ENCODE measurements at regions not wholly inside any gene's neighbourhood (a gene's known extent, or its start where the extent isn't known, plus 50 kb on each side); places are given as distances from the start of the nearest gene placed in this dataset.
"Not testable (repeated sequence)": the region's sequence is repeated elsewhere in the genome, so short reads cannot be mapped to it uniquely, and the experiment has no call there.

GRCh38 chr12:68387338-68387737 lies 55.2 kb upstream of the MDM1 start:
- 78 to 100% (median 100%) methylated on average over 1 of the region's 1 CpG; no CpG with 5 or more reads in 3 of the 10 experiments for WGBS, 10 experiments
- Histone ChIP-seq H3K4me3 (no peak overlapping the region), H3K4me1 (replicated peaks in 1 of 2) (no peaks in the 10 kb centered on the region), H3K27ac (no peak overlapping the region)
- in situ Hi-C loops (cut with MboI; ENCODE audit: low pct_unique_long_range_greater_than_20kb in 2 of 9, low sequenced_read_pairs in 9 of 9, unreplicated experiment in 9 of 9): no loop called here
- no peak for ATAC-seq (replicated peaks in 6 of 8)

GRCh38 chr12:68389305-68389704 lies 57.1 kb upstream of the MDM1 start:
- no peak overlapping the region for H3K27ac ChIP-seq
- no peak for ATAC-seq (replicated peaks in 6 of 8)
- WGBS, 10 experiments: 50 to 100% (median 83%) methylated on average over 1 of the region's 1 CpG; no CpG with 5 or more reads in 3 of the 10 experiments
- in situ Hi-C loops (cut with MboI; ENCODE audit: low pct_unique_long_range_greater_than_20kb in 2 of 9, low sequenced_read_pairs in 9 of 9, unreplicated experiment in 9 of 9): no loop called here
- H3K4me1 ChIP-seq (replicated peaks in 1 of 2): peaks cover 0 to 2% of the 10 kb centered on the region in 2 donors
- no peak overlapping the region for H3K4me3 ChIP-seq

GRCh38 chr12:68391937-68392336 lies 59.8 kb upstream of the MDM1 start:
- H3K4me1 ChIP-seq (replicated peaks in 1 of 2): peaks cover 0 to 2% of the 10 kb centered on the region in 2 donors
- no peak overlapping the region for H3K27ac ChIP-seq
- WGBS, 10 experiments: 36 to 100% (median 83%) methylated on average over 1 to 3 of the region's 3 CpGs; no CpG with 5 or more reads in 2 of the 10 experiments
- in situ Hi-C loops (cut with MboI; ENCODE audit: low pct_unique_long_range_greater_than_20kb in 2 of 9, low sequenced_read_pairs in 9 of 9, unreplicated experiment in 9 of 9): no loop called here
- ATAC-seq (replicated peaks in 6 of 8): no peak
- no peak overlapping the region for H3K4me3 ChIP-seq

GRCh38 chr12:68392376-68392775 lies 60.2 kb upstream of the MDM1 start:
- in situ Hi-C loops (cut with MboI; ENCODE audit: low pct_unique_long_range_greater_than_20kb in 2 of 9, low sequenced_read_pairs in 9 of 9, unreplicated experiment in 9 of 9): no loop called here
- H3K4me1 ChIP-seq (replicated peaks in 1 of 2): peaks cover 0 to 2% of the 10 kb centered on the region in 2 donors

GRCh38 chr12:68393417-68393816 lies 61.3 kb upstream of the MDM1 start:
- no peak for ATAC-seq (replicated peaks in 6 of 8)
- Histone ChIP-seq H3K27ac (no peak overlapping the region), H3K4me1 (replicated peaks in 1 of 2) (peaks cover 0 to 2% of the 10 kb centered on the region in 2 donors), H3K4me3 (no peak overlapping the region)
- in situ Hi-C loops (cut with MboI; ENCODE audit: low pct_unique_long_range_greater_than_20kb in 2 of 9, low sequenced_read_pairs in 9 of 9, unreplicated experiment in 9 of 9): no loop called here
- WGBS, 10 experiments: 45 to 80% (median 58%) methylated on average over 2 to 4 of the region's 4 CpGs

More at GRCh38 chr12:68392376-68392775, 60.2 kb upstream of the MDM1 start:
- no peak for ATAC-seq (replicated peaks in 6 of 8)
- Histone ChIP-seq H3K27ac (no peak overlapping the region), H3K4me3 (no peak overlapping the region)

GRCh38 chr12:68397566-68398158 lies 65.5 kb upstream of the MDM1 start:
- in situ Hi-C loops (cut with MboI; ENCODE audit: low pct_unique_long_range_greater_than_20kb in 2 of 9, low sequenced_read_pairs in 9 of 9, unreplicated experiment in 9 of 9): no loop called here
- H3K4me1 ChIP-seq (replicated peaks in 1 of 2): peaks cover 0 to 2% of the 10 kb centered on the region in 2 donors
- H3K4me3 ChIP-seq: no peak overlapping the region
- H3K27ac ChIP-seq: no peak overlapping the region
- 85 to 100% (median 100%) methylated on average over 1 to 4 of the region's 4 CpGs; no CpG with 5 or more reads in 1 of the 10 experiments for WGBS, 10 experiments
- no peak for ATAC-seq (replicated peaks in 6 of 8)

GRCh38 chr12:68398689-68399088 lies 66.5 kb upstream of the MDM1 start:
- WGBS, 10 experiments: 100% methylated on average over 1 of the region's 6 CpGs; no CpG with 5 or more reads in 9 of the 10 experiments
- in situ Hi-C loops (cut with MboI; ENCODE audit: low pct_unique_long_range_greater_than_20kb in 2 of 9, low sequenced_read_pairs in 9 of 9, unreplicated experiment in 9 of 9); H3K4me1 ChIP-seq (replicated peaks in 1 of 2); H3K4me3 ChIP-seq; H3K27ac ChIP-seq; ATAC-seq (replicated peaks in 6 of 8): not testable (repeated sequence)

- Histone ChIP-seq H3K4me3 (no peak overlapping the region), H3K27ac (no peak overlapping the region), H3K4me1 (replicated peaks in 1 of 2) (no peaks in the 10 kb centered on the region)
- 40 to 83% (median 70%) methylated on average over 1 to 5 of the region's 5 CpGs for WGBS, 10 experiments
- ATAC-seq (replicated peaks in 6 of 8): no peak
- in situ Hi-C loops (cut with MboI; ENCODE audit: low pct_unique_long_range_greater_than_20kb in 2 of 9, low sequenced_read_pairs in 9 of 9, unreplicated experiment in 9 of 9): no loop called here
These were observed 68.2 kb upstream of the MDM1 start for GRCh38 chr12:68400226-68400829.

GRCh38 chr12:68402422-68402821 lies 70.3 kb upstream of the MDM1 start:
- H3K4me3 ChIP-seq: no peak overlapping the region
- H3K4me1 ChIP-seq (replicated peaks in 1 of 2): no peaks in the 10 kb centered on the region
- 83 to 100% (median 94%) methylated on average over 1 to 2 of the region's 2 CpGs; no CpG with 5 or more reads in 4 of the 10 experiments for WGBS, 10 experiments
- no peak for ATAC-seq (replicated peaks in 6 of 8)
- in situ Hi-C loops (cut with MboI; ENCODE audit: low pct_unique_long_range_greater_than_20kb in 2 of 9, low sequenced_read_pairs in 9 of 9, unreplicated experiment in 9 of 9): no loop called here
- H3K27ac ChIP-seq: no peak overlapping the region

GRCh38 chr12:68403296-68403695 lies 71.1 kb upstream of the MDM1 start:
- 11 to 100% (median 94%) methylated on average over 1 of the region's 1 CpG; no CpG with 5 or more reads in 4 of the 10 experiments for WGBS, 10 experiments
- no peak overlapping the region for H3K27ac ChIP-seq
- no peak overlapping the region for H3K4me3 ChIP-seq
- no peaks in the 10 kb centered on the region for H3K4me1 ChIP-seq (replicated peaks in 1 of 2)
- no peak for ATAC-seq (replicated peaks in 6 of 8)
- in situ Hi-C loops (cut with MboI; ENCODE audit: low pct_unique_long_range_greater_than_20kb in 2 of 9, low sequenced_read_pairs in 9 of 9, unreplicated experiment in 9 of 9): no loop called here

GRCh38 chr12:68403711-68404110 lies 71.5 kb upstream of the MDM1 start:
- Histone ChIP-seq H3K4me1 (replicated peaks in 1 of 2) (no peaks in the 10 kb centered on the region), H3K4me3 (no peak overlapping the region), H3K27ac (no peak overlapping the region)
- no peak for ATAC-seq (replicated peaks in 6 of 8)
- in situ Hi-C loops (cut with MboI; ENCODE audit: low pct_unique_long_range_greater_than_20kb in 2 of 9, low sequenced_read_pairs in 9 of 9, unreplicated experiment in 9 of 9): no loop called here

- Histone ChIP-seq H3K4me3 (no peak overlapping the region), H3K27ac (no peak overlapping the region), H3K4me1 (replicated peaks in 1 of 2) (no peaks in the 10 kb centered on the region)
- in situ Hi-C loops (cut with MboI; ENCODE audit: low pct_unique_long_range_greater_than_20kb in 2 of 9, low sequenced_read_pairs in 9 of 9, unreplicated experiment in 9 of 9): no loop called here
- no peak for ATAC-seq (replicated peaks in 6 of 8)
These were observed 73.2 kb upstream of the MDM1 start for GRCh38 chr12:68405343-68405781.

GRCh38 chr12:68406134-68406576 lies 74.0 kb upstream of the MDM1 start:
- no peak overlapping the region for H3K4me3 ChIP-seq
- no peak overlapping the region for H3K27ac ChIP-seq
- peak in 4 of 8 experiments; percentile 22 to 96 (median 90) for ATAC-seq (replicated peaks in 6 of 8)
- 0 to 71% (median 25%) methylated on average over 1 to 5 of the region's 5 CpGs; no CpG with 5 or more reads in 6 of the 10 experiments for WGBS, 10 experiments
- H3K4me1 ChIP-seq (replicated peaks in 1 of 2): no peaks in the 10 kb centered on the region
- in situ Hi-C loops (cut with MboI; ENCODE audit: low pct_unique_long_range_greater_than_20kb in 2 of 9, low sequenced_read_pairs in 9 of 9, unreplicated experiment in 9 of 9): no loop called here

- H3K4me3 ChIP-seq: no peak overlapping the region
- no peak for ATAC-seq (replicated peaks in 6 of 8)
- H3K27ac ChIP-seq: no peak overlapping the region
- 39 to 100% (median 86%) methylated on average over 1 to 4 of the region's 4 CpGs; no CpG with 5 or more reads in 1 of the 10 experiments for WGBS, 10 experiments
- no peaks in the 10 kb centered on the region for H3K4me1 ChIP-seq (replicated peaks in 1 of 2)
- in situ Hi-C loops (cut with MboI; ENCODE audit: low pct_unique_long_range_greater_than_20kb in 2 of 9, low sequenced_read_pairs in 9 of 9, unreplicated experiment in 9 of 9): no loop called here
These were observed 74.7 kb upstream of the MDM1 start for GRCh38 chr12:68406911-68407310.
